Common myeloid progenitor, CD34-positive (primary cell): ENCODE measurements at regions not wholly inside any gene's neighbourhood (a gene's known extent, or its start where the extent isn't known, plus 50 kb on each side); places are given as distances from the start of the nearest gene placed in this dataset.

Source experiments
- CTCF ChIA-PET: fragments of 350-600 bp; sonication (Branson Sonifier 250); formaldehyde crosslinking; loops from one replicate; lab custom pipeline; 2021; ENCODE audit warnings: antibody characterized with exemption; lab: Charles Lee
- POLR2A ChIA-PET: fragments of 350-600 bp; sonication (Branson Sonifier 250); formaldehyde crosslinking; loops from one replicate; lab custom pipeline; 2021; ENCODE audit warnings: antibody characterized with exemption; lab: Charles Lee
- DNase-seq, 3 donors: peaks; one replicate each; pipeline versions ENCODE4 v3.0.0 to v3.0.0-alpha.2; 2013
- H3K27ac ChIP-seq, 2 experiments: 1 replicate in 1 of 2; 2 replicates in 1 of 2; pipeline ENCODE4 v1.7.0; 2013; ENCODE audit warnings: inconsistent platforms in 2 of 2, low read length in 2 of 2, mild to moderate bottlenecking in 2 of 2, low read depth in 1 of 2, moderate library complexity in 1 of 2; ENCODE audit not compliant: severe bottlenecking in 2 of 2, insufficient read depth in 1 of 2, poor library complexity in 1 of 2
- H3K27me3 ChIP-seq, 5 experiments: replicated peaks in 2 of 5; 1 replicate in 3 of 5; 2 replicates in 2 of 5; pipeline versions ENCODE4 v1.6.1 to v1.7.0; 2013; ENCODE audit warnings: low read length in 4 of 5, mild to moderate bottlenecking in 2 of 5, moderate library complexity in 2 of 5, inconsistent platforms in 1 of 5; ENCODE audit not compliant: insufficient read depth in 5 of 5, control insufficient read depth in 4 of 5
- H3K36me3 ChIP-seq, 4 experiments: 1 replicate in 2 of 4; 2 replicates in 2 of 4; pipeline versions ENCODE4 v1.6.1 to v1.7.0; 2013; ENCODE audit warnings: low read length in 3 of 4, control low read depth in 1 of 4, mild to moderate bottlenecking in 1 of 4; ENCODE audit not compliant: control insufficient read depth in 4 of 4, insufficient read depth in 4 of 4
- H3K4me1 ChIP-seq, 4 experiments: 1 replicate in 3 of 4; 2 replicates in 1 of 4; pipeline versions ENCODE4 v1.6.1 to v1.7.1; 2013; ENCODE audit warnings: low read length in 3 of 4, mild to moderate bottlenecking in 3 of 4, control low read depth in 1 of 4, inconsistent platforms in 1 of 4, moderate library complexity in 1 of 4; ENCODE audit not compliant: control insufficient read depth in 4 of 4, insufficient read depth in 4 of 4; ENCODE audit errors: control extremely low read depth in 1 of 4
- H3K4me3 ChIP-seq, 7 experiments: 1 replicate in 4 of 7; 2 replicates in 3 of 7; pipeline versions ENCODE4 v1.5.1 to v1.7.0; 2013; ENCODE audit warnings: mild to moderate bottlenecking in 7 of 7, low read length in 6 of 7, moderate library complexity in 6 of 7, inconsistent platforms in 2 of 7, low read depth in 2 of 7, control low read depth in 1 of 7; ENCODE audit not compliant: insufficient read depth in 4 of 7, control insufficient read depth in 1 of 7; ENCODE audit errors: extremely low read depth in 1 of 7
- H3K9me3 ChIP-seq, 5 experiments: 1 replicate in 4 of 5; 2 replicates in 1 of 5; pipeline versions ENCODE4 v1.6.1 to v1.7.1; 2013; ENCODE audit warnings: low read length in 4 of 5, mild to moderate bottlenecking in 2 of 5, inconsistent platforms in 1 of 5, low read depth in 1 of 5, moderate library complexity in 1 of 5; ENCODE audit not compliant: control insufficient read depth in 4 of 5, insufficient read depth in 2 of 5; ENCODE audit errors: control extremely low read depth in 1 of 5
- WGBS: methylation state at CpG from one replicate; pipeline ENCODE4 v1.1.5; 2013; ENCODE audit not compliant: insufficient coverage; 5-methylcytosine and 5-hydroxymethylcytosine counted together

DNA sequence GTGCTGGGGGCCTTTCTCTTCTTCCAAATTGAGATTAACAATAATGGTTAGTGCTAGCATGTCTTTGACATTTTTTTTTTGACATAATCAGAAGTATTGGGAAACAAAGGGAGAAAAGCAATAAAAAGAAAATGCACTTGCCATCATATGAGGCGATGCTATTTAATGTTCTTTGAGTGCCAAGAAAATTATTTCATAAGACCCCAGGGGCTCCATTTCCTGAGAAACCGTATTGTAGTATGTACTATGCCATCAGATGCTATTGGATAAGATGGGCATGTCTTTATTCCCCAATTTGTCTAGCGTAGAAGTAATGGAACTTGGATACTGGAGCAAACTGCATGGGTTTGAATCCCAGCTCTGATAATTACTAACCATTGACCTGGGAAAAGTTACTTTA, 408.9 kb downstream of the ADRA2A start:
- Histone ChIP-seq H3K36me3 (no peaks in the 10 kb centered on the region), H3K9me3 (peaks cover 0 to 18% (median 3%) of the 10 kb centered on the region in 5 experiments), H3K4me3 (no peak overlapping the region), H3K4me1 (no peaks in the 10 kb centered on the region), H3K27ac (no peak overlapping the region), H3K27me3 (no peaks in the 10 kb centered on the region)
- ChIA-PET POLR2A (no interaction called here), CTCF (no interaction called here)
- WGBS, result 78% methylated on average over 2 of the region's 3 CpGs
- no peak for DNase-seq

DNA sequence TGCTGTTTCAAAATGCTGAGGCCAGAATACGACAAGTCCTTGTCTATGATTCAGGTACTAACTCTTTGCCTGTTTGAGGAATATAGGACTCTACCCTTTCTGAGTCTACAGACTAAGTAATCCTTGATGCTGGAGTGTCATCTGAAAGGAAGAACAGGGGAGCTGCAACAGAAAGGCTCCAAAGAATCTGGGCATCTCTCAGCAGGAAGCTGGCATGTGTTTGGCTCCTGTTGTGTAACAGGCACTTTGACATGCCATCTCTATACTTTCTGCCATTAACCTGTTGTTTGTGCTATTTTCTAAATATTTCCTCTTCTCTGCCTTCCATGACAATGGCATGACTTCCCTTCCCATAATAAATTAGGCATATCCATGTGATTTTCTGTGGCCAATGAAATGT, 409.5 kb downstream of the ADRA2A start:
- ChIA-PET POLR2A (no interaction called here), CTCF (no interaction called here)
- Histone ChIP-seq H3K4me1 (no peaks in the 10 kb centered on the region), H3K27me3 (no peaks in the 10 kb centered on the region), H3K4me3 (no peak overlapping the region), H3K36me3 (no peaks in the 10 kb centered on the region), H3K27ac (no peak overlapping the region), H3K9me3 (peaks cover 0 to 18% (median 3%) of the 10 kb centered on the region in 5 experiments)
- 100% methylated on average over 1 of the region's 1 CpG for WGBS
- no peak for DNase-seq

DNA sequence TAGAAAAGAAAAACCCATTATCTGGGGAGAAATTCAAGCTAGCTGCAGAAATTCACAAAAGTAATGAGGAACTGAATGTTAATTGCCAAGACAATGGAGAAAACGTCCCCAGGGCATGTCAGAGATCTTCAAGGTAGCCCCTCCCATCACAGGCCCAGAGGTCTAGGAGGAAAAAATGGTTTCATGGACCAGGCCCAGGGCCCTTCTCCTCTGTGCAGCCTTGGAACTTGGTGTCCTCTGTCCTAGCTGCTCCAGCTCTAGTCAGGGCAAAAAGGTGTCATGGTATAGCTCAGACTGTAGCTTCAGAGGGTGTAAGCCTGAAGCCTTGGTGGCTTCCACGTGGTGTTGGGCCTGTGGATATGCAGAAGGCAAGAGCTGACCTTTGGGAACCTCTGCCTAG, 411.8 kb downstream of the ADRA2A start:
- no peak overlapping the region for H3K4me3 ChIP-seq
- ChIA-PET POLR2A (no interaction called here), CTCF (no interaction called here)
- WGBS, result 55% methylated on average over 2 of the region's 2 CpGs
- H3K27me3 ChIP-seq, result no peaks in the 10 kb centered on the region
- H3K27ac ChIP-seq, result no peak overlapping the region
- H3K36me3 ChIP-seq, result no peaks in the 10 kb centered on the region
- H3K4me1 ChIP-seq, result no peaks in the 10 kb centered on the region
- no peak for DNase-seq
- H3K9me3 ChIP-seq, result peaks cover 0 to 27% (median 6%) of the 10 kb centered on the region in 5 experiments

DNA sequence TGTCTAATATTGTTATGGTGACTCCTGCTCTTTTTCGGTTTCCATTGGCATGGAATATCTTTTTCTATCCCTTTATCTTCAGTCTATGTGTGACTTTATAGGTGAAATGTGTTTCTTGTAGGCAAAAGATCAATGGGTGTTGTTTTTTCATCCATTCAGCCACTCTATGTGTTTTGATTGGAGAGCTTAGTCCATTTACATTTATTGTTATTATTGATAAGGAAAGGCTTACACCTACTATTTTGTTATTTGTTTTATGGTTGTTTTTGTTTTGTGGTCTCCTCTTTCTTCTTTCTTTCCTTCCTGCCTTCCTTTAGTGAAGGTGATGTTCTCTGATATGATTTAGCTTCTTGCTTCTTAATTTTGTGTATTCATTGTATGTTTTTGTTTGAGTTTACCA, 414.3 kb downstream of the ADRA2A start:
- Histone ChIP-seq H3K4me3 (no peak overlapping the region), H3K36me3 (no peaks in the 10 kb centered on the region), H3K9me3 (peaks cover 0 to 27% (median 6%) of the 10 kb centered on the region in 5 experiments), H3K27ac (no peak overlapping the region), H3K27me3 (no peaks in the 10 kb centered on the region), H3K4me1 (no peaks in the 10 kb centered on the region)
- CTCF ChIA-PET, result no interaction called here
- WGBS, result no CpG with 5 or more reads among the region's 1 CpG
- POLR2A ChIA-PET, result no interaction called here
- no peak for DNase-seq

DNA sequence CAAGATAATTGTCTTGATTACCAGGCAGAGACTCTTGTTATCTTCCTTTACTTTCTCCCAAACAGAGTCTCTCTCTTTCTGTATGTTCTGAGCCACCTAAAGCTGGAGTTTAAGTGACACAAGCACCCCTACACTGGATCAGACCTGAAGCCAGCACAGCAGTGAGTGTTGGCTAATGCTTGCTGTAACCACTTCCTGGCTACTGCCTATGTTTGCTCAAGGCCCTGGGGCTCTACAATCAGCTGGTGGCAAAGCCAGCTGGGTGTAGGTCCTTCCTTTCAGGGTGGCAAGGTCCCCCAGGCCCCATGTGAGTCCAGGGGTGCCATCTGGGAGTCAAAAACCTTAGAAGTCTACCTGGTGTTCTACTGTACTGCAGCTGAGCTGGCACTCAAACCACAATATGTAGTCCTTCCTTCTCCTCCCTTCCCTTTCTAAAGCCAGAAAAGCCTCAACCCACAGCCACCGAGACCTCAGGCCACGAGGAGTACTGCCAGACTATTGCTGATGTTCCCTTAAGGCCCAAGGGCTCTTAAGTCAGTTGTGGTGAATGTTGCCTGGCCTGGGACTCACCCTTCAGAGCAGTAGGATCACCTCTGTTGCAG, 416.3 kb downstream of the ADRA2A start:
- peaks cover 0 to 25% (median 6%) of the 10 kb centered on the region in 5 experiments for H3K9me3 ChIP-seq
- no peaks in the 10 kb centered on the region for H3K4me1 ChIP-seq
- CTCF ChIA-PET, result no interaction called here
- H3K27ac ChIP-seq, result no peak overlapping the region
- no peaks in the 10 kb centered on the region for H3K36me3 ChIP-seq
- POLR2A ChIA-PET, result no interaction called here
- 79% methylated on average over 2 of the region's 2 CpGs for WGBS
- DNase-seq, result no peak
- no peak overlapping the region for H3K4me3 ChIP-seq
- H3K27me3 ChIP-seq, result no peaks in the 10 kb centered on the region

DNA sequence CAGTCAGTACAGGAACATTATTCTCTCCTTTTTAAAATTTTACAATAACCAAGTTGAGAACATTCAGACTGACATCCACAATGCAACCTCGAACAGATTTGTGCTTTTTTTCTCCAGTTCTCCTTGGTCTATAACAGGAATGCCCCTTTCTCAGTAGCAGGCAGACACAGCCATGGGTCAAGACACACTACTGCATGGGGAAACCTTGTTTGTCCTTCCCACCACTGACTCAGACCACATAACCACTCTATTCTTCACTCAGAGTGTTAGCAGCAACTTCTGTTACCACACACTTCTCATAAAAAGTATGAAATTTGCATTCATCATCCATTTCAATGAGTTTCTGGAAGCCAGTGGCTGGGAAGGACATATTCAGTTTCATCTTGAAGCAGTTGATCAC, 421.7 kb downstream of the ADRA2A start:
- no peak for DNase-seq
- no peak overlapping the region for H3K4me3 ChIP-seq
- no peaks in the 10 kb centered on the region for H3K36me3 ChIP-seq
- H3K27ac ChIP-seq, result no peak overlapping the region
- POLR2A ChIA-PET, result no interaction called here
- no peaks in the 10 kb centered on the region for H3K9me3 ChIP-seq
- no peaks in the 10 kb centered on the region for H3K4me1 ChIP-seq
- WGBS, result 50% methylated on average over 1 of the region's 1 CpG
- CTCF ChIA-PET, result no interaction called here
- H3K27me3 ChIP-seq, result no peaks in the 10 kb centered on the region

DNA sequence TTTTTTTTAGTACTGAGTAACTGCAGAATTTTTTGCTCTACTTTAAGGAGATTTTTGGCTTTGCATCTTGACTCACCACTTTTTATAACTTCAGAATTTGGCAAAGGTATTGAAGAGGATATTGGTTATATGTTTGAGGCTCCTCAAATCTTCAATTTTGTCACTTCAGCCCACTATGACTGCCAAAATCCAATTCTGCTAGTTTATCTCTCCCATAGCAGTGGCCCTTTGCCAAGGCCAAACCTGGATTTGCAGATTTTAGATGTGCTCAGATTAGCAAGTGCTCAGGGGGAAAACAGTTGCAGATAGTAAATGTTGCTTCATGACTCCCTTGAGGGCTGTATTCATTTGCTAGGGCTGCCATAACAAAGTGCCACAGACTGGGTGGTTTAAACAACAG, 427.5 kb downstream of the ADRA2A start:
- H3K4me1 ChIP-seq, result no peaks in the 10 kb centered on the region
- H3K9me3 ChIP-seq, result peaks cover 0 to 3% (median 0%) of the 10 kb centered on the region in 5 experiments
- ChIA-PET POLR2A (no interaction called here), CTCF (no interaction called here)
- no peak overlapping the region for H3K4me3 ChIP-seq
- DNase-seq, result no peak
- no peaks in the 10 kb centered on the region for H3K36me3 ChIP-seq
- H3K27ac ChIP-seq, result no peak overlapping the region
- peaks cover 0 to 2% (median 0%) of the 10 kb centered on the region in 5 experiments for H3K27me3 ChIP-seq
